PC-9 (cell line): ENCODE measurements at regions not wholly inside any gene's neighbourhood (a gene's known extent, or its start where the extent isn't known, plus 50 kb on each side); places are given as distances from the start of the nearest gene placed in this dataset.

Experiments used
- EZH2 ChIP-seq: fragments of 200-600 bp; sonication (generic); IDR thresholded peaks from 2 replicates; pipeline ENCODE4 v1.8.0; 2017; ENCODE audit warnings: antibody characterized with exemption, low read depth
- TF ChIP-seq, protein P1 (sequence below): fragments of 200-600 bp; sonication (generic); conservative IDR thresholded peaks from 2 replicates; pipeline ENCODE4 v1.6.1; 2017; ENCODE audit warnings: mixed run types, antibody characterized with exemption, mild to moderate bottlenecking, moderate library complexity

GRCh38 chr6:150499882-150500312, 99.8 kb upstream of the PLEKHG1 start:
- TF ChIP-seq, protein P1, sequence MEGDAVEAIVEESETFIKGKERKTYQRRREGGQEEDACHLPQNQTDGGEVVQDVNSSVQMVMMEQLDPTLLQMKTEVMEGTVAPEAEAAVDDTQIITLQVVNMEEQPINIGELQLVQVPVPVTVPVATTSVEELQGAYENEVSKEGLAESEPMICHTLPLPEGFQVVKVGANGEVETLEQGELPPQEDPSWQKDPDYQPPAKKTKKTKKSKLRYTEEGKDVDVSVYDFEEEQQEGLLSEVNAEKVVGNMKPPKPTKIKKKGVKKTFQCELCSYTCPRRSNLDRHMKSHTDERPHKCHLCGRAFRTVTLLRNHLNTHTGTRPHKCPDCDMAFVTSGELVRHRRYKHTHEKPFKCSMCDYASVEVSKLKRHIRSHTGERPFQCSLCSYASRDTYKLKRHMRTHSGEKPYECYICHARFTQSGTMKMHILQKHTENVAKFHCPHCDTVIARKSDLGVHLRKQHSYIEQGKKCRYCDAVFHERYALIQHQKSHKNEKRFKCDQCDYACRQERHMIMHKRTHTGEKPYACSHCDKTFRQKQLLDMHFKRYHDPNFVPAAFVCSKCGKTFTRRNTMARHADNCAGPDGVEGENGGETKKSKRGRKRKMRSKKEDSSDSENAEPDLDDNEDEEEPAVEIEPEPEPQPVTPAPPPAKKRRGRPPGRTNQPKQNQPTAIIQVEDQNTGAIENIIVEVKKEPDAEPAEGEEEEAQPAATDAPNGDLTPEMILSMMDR, result no peak
- TF ChIP-seq EZH2, result no peak
